KMS-11 (cell line): ENCODE measurements at regions not wholly inside any gene's neighbourhood (a gene's known extent, or its start where the extent isn't known, plus 50 kb on each side); places are given as distances from the start of the nearest gene placed in this dataset.

ENCODE experiments used
- H2AFZ ChIP-seq: fragments of 200-600 bp; sonication (generic); 2 replicates; pipeline ENCODE4 v1.6.1; 2016; ENCODE audit warnings: antibody characterized with exemption, mixed run types, low read depth
- H3K27ac ChIP-seq: fragments of 200-600 bp; sonication (generic); 2 replicates; pipeline ENCODE4 v1.6.1; 2016; ENCODE audit warnings: mild to moderate bottlenecking, mixed run types
- H3K27me3 ChIP-seq: fragments of 200-600 bp; sonication (generic); 2 replicates; pipeline ENCODE4 v1.6.1; 2017; ENCODE audit warnings: mild to moderate bottlenecking, low read depth, mixed run types, moderate library complexity; ENCODE audit not compliant: insufficient read depth
- H3K36me3 ChIP-seq: fragments of 200-600 bp; sonication (generic); 2 replicates; pipeline ENCODE4 v1.6.1; 2017; ENCODE audit warnings: mild to moderate bottlenecking, mixed run types; ENCODE audit not compliant: insufficient read depth
- H3K4me1 ChIP-seq: fragments of 200-600 bp; sonication (generic); 2 replicates; pipeline ENCODE4 v1.6.1; 2016; ENCODE audit warnings: mild to moderate bottlenecking, low read depth, mixed run types; ENCODE audit not compliant: poor library complexity, severe bottlenecking
- H3K4me2 ChIP-seq: fragments of 200-600 bp; sonication (generic); 2 replicates; pipeline ENCODE4 v1.7.0; 2016; ENCODE audit warnings: mild to moderate bottlenecking, mixed run types
- H3K4me3 ChIP-seq: fragments of 200-600 bp; sonication (generic); IDR thresholded peaks from 2 replicates; pipeline ENCODE4 v1.6.1; 2017; ENCODE audit warnings: low read depth, low read length, mixed read lengths; ENCODE audit not compliant: insufficient read depth
- H3K79me2 ChIP-seq: fragments of 200-600 bp; sonication (generic); 2 replicates; pipeline ENCODE4 v1.6.1; 2016; ENCODE audit warnings: low read depth, mixed run types; ENCODE audit not compliant: insufficient read depth
- H3K9ac ChIP-seq: fragments of 200-600 bp; sonication (generic); 2 replicates; pipeline ENCODE4 v1.6.1; 2016; ENCODE audit warnings: mild to moderate bottlenecking, mixed run types
- H4K20me1 ChIP-seq: fragments of 200-600 bp; sonication (generic); 2 replicates; pipeline ENCODE4 v1.6.1; 2016; ENCODE audit warnings: mild to moderate bottlenecking, mixed run types; ENCODE audit not compliant: insufficient read depth
- TF ChIP-seq, protein P1 (sequence below): fragments of 200-600 bp; sonication (generic); conservative IDR thresholded peaks from 2 replicates; pipeline ENCODE4 v1.6.1; 2017; ENCODE audit warnings: low read depth, mild to moderate bottlenecking, antibody characterized with exemption, low read length, moderate library complexity, mixed read lengths

DNA sequence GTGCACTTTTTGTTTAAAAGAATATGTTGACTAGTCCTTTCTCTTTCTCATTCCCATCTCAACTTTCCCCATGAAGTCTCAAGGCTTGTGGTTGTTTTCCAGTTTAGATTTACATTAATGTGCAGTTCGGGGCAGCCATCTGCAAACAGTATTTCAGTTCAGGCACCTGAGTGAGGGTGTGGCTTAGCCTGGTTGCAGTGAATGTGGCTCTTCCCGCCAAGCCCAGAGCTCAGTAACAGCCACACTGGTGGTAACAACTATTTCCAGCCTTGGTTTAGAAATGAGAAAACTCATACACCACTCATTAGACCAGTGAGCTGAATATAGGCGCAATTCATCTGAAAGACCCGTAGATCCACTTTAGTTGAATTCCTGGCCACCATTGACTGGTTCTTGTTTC is 394.3 kb downstream of the CMPK2 start:
- H3K79me2 ChIP-seq: no peaks in the 10 kb centered on the region
- H3K36me3 ChIP-seq: no peaks in the 10 kb centered on the region
- H3K27me3 ChIP-seq: no peaks in the 10 kb centered on the region
- H3K9ac ChIP-seq: no peak overlapping the region
- H3K4me2 ChIP-seq: no peak overlapping the region
- TF ChIP-seq, protein P1, sequence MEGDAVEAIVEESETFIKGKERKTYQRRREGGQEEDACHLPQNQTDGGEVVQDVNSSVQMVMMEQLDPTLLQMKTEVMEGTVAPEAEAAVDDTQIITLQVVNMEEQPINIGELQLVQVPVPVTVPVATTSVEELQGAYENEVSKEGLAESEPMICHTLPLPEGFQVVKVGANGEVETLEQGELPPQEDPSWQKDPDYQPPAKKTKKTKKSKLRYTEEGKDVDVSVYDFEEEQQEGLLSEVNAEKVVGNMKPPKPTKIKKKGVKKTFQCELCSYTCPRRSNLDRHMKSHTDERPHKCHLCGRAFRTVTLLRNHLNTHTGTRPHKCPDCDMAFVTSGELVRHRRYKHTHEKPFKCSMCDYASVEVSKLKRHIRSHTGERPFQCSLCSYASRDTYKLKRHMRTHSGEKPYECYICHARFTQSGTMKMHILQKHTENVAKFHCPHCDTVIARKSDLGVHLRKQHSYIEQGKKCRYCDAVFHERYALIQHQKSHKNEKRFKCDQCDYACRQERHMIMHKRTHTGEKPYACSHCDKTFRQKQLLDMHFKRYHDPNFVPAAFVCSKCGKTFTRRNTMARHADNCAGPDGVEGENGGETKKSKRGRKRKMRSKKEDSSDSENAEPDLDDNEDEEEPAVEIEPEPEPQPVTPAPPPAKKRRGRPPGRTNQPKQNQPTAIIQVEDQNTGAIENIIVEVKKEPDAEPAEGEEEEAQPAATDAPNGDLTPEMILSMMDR: no peak
- H3K27ac ChIP-seq: no peak overlapping the region
- H4K20me1 ChIP-seq: no peaks in the 10 kb centered on the region
- H3K4me3 ChIP-seq: no peak overlapping the region
- no peak overlapping the region for H2AFZ ChIP-seq
- H3K4me1 ChIP-seq: no peaks in the 10 kb centered on the region

DNA sequence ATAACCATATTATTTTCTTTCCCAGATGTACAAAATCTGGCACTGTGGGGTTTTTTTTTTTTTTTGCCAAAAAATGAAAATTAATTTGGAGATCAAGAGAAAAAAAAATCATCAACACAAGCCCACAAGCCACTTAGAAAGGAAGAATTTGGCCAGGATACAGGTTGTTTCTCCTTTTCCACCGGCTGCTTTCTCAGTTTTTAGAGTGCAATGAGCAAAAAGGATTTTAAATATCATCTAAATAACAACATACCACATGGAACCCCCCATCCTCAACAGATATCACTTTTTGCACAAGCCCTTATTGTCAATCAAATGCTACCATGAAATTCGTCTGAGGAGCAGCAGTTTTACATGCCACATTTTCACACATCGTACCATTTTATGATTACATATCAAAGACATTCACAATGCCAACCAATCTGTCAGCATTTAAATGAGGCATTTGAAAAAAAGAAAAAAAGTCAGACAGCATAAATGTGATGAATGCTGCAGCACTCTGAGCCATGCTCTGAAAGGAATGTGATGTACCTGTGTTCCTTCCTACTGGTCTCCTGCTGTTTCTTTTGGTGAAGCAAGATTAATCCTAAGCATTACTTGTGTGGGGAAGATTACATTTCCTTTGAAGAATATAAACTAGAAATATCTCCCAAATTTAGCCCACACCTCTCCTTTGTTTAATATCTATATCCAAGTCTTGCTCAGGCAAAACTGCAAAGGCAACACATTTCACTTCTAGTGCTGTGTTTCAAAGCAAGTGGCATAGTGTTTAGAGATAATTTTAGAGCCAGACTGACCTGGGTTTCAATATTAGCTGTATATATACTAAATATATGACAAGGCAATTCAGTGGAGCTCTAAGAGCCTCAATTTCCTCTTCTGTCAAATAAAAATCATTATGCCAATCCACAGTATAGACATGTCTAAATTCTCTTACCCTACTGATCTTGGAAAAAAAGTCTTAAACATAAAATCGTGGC is 391.3 kb downstream of the CMPK2 start:
- Histone ChIP-seq H3K4me2 (no peak overlapping the region), H3K4me1 (no peaks in the 10 kb centered on the region), H3K27me3 (no peaks in the 10 kb centered on the region), H3K9ac (no peak overlapping the region), H3K36me3 (no peaks in the 10 kb centered on the region), H3K79me2 (no peaks in the 10 kb centered on the region), H2AFZ (no peak overlapping the region), H3K4me3 (no peak overlapping the region), H3K27ac (no peak overlapping the region), H4K20me1 (no peaks in the 10 kb centered on the region)
- TF ChIP-seq, protein P1: no peak

DNA sequence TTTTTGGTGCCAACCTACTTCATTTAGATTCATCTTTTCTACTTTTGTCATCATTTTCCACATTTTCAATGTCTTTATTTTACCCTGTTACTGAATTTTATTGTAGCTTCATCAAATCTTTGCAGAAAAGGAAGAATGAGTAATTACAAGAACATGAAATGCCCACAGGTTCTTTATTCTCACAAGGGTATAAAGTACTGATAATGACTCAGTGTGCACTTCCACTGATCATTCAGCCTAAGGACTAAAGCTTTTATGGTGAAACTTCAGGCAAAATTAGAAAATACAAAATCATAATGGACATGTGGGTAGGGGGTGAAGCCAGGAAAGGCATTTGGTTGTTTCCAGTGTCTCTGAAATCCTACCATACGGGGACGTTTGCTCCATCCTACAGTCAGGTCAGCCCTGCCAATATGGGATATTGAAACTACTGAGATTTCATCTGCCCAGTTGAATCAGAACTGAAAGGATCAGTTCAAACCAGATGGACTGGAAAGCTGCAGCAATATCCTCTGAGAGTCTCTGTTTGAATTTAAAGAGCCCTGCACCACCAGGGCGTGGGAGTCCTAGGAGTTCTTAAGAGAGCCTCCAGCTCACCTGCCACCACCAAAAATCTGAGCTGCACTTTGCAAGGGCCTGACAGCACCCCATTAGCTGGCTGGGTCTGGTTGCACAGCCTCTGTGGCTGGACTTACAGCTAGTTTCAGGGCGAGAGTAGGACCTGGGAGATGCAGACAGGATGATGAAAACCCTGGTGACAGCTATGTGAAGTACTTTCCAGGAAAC is 390.4 kb downstream of the CMPK2 start:
- no peaks in the 10 kb centered on the region for H3K27me3 ChIP-seq
- H2AFZ ChIP-seq: no peak overlapping the region
- no peaks in the 10 kb centered on the region for H3K36me3 ChIP-seq
- H3K4me2 ChIP-seq: no peak overlapping the region
- no peaks in the 10 kb centered on the region for H3K79me2 ChIP-seq
- H3K4me1 ChIP-seq: no peaks in the 10 kb centered on the region
- H3K4me3 ChIP-seq: no peak overlapping the region
- no peaks in the 10 kb centered on the region for H4K20me1 ChIP-seq
- H3K9ac ChIP-seq: no peak overlapping the region
- H3K27ac ChIP-seq: no peak overlapping the region
- TF ChIP-seq, protein P1: no peak

DNA sequence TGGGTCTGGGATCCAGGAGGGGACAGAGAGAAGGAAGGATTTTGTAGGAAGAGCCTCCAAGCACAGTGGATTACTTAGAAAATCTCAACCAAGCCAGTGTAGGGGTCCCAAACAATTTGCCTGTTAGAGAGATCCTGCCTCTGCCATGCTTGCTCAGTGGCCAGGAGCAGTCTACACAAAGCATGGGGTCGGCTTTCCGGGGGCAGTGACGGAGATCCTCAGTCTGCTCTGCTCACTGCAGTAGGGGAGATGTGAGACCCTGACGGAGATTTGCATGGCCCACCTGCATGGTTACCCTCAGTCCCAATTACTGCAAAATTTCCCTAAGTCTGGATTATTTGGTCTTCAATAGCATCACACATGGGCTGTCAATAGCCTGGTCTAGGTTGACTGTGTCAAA is 385.2 kb downstream of the CMPK2 start:
- H4K20me1 ChIP-seq: no peaks in the 10 kb centered on the region
- no peak overlapping the region for H3K4me3 ChIP-seq

More for the DNA sequence above, 385.2 kb downstream of the CMPK2 start:
- Histone ChIP-seq H3K36me3 (no peaks in the 10 kb centered on the region), H3K9ac (no peak overlapping the region), H2AFZ (no peak overlapping the region), H3K79me2 (no peaks in the 10 kb centered on the region), H3K27me3 (no peaks in the 10 kb centered on the region), H3K4me2 (no peak overlapping the region), H3K27ac (no peak overlapping the region), H3K4me1 (no peaks in the 10 kb centered on the region)
- TF ChIP-seq, protein P1: no peak
